Skeletal muscle tissue (tissue), 3 donors: ENCODE measurements at regions not wholly inside any gene's neighbourhood (a gene's known extent, or its start where the extent isn't known, plus 50 kb on each side); places are given as distances from the start of the nearest gene placed in this dataset.

Experiments used
- H3K27ac ChIP-seq: one replicate; pipeline ENCODE4 v1.7.0; 2013; ENCODE audit warnings: mild to moderate bottlenecking, low read depth, low read length, inconsistent platforms
- H3K27me3 ChIP-seq, 3 donors: one replicate each; pipeline ENCODE4 v1.7.0; 2013; ENCODE audit warnings: low read length in 3 of 3; ENCODE audit not compliant: control insufficient read depth in 3 of 3, insufficient read depth in 3 of 3
- H3K36me3 ChIP-seq, 3 donors: one replicate each; pipeline ENCODE4 v1.7.0; 2013; ENCODE audit warnings: low read length in 3 of 3; ENCODE audit not compliant: control insufficient read depth in 3 of 3, insufficient read depth in 3 of 3
- H3K4me1 ChIP-seq, 3 donors: one replicate each; pipeline ENCODE4 v1.7.0; 2013; ENCODE audit warnings: low read length in 3 of 3, mild to moderate bottlenecking in 3 of 3; ENCODE audit not compliant: control insufficient read depth in 3 of 3, insufficient read depth in 3 of 3
- H3K4me3 ChIP-seq, 3 donors: one replicate each; pipeline ENCODE4 v1.7.0; 2013; ENCODE audit warnings: low read length in 3 of 3
- H3K9ac ChIP-seq, 3 donors: one replicate each; pipeline ENCODE4 v1.7.0; 2013; ENCODE audit warnings: low read length in 3 of 3, mild to moderate bottlenecking in 3 of 3, moderate library complexity in 2 of 3, low read depth in 1 of 3
- H3K9me3 ChIP-seq, 3 donors: one replicate each; pipeline ENCODE4 v1.7.0; 2013; ENCODE audit warnings: low read length in 3 of 3; ENCODE audit not compliant: control insufficient read depth in 3 of 3
- donor health status: Osteomylitis.

DNA sequence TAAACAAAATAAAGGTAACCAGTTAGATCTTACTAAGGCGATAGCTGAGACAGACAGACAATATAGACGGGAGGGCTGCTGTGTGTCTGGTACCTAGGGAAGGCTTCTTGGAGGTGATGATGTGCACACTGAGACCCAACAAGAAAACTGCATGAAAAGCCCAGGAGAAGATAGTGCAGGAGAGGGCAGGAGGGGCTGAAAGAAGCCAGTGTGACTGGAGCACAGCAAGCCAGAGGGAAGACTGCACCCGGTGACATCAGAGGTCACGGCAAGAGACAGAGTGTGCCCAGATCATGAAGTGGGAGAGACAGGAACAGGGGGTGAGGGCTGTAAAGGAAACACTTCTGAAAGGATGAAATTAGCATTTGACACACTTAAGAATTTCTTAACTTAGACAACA lies 266.3 kb downstream of the BRD1 start:
- H3K36me3 ChIP-seq, result no peaks in the 10 kb centered on the region
- H3K4me1 ChIP-seq, result no peaks in the 10 kb centered on the region
- no peak overlapping the region for H3K4me3 ChIP-seq
- peaks cover 0 to 13% (median 0%) of the 10 kb centered on the region in 3 donors for H3K27me3 ChIP-seq
- no peak overlapping the region for H3K9ac ChIP-seq
- H3K9me3 ChIP-seq, result no peaks in the 10 kb centered on the region
- H3K27ac ChIP-seq, result no peak overlapping the region

- Histone ChIP-seq H3K4me1 (no peaks in the 10 kb centered on the region), H3K27me3 (peaks cover 0 to 12% (median 12%) of the 10 kb centered on the region in 3 donors), H3K27ac (no peak overlapping the region), H3K9ac (no peak overlapping the region), H3K4me3 (no peak overlapping the region), H3K9me3 (peaks cover 2 to 5% (median 2%) of the 10 kb centered on the region in 3 donors), H3K36me3 (no peaks in the 10 kb centered on the region)
Measured at GRCh38 chr22:49555526-49555925, 272.1 kb downstream of the BRD1 start.

DNA sequence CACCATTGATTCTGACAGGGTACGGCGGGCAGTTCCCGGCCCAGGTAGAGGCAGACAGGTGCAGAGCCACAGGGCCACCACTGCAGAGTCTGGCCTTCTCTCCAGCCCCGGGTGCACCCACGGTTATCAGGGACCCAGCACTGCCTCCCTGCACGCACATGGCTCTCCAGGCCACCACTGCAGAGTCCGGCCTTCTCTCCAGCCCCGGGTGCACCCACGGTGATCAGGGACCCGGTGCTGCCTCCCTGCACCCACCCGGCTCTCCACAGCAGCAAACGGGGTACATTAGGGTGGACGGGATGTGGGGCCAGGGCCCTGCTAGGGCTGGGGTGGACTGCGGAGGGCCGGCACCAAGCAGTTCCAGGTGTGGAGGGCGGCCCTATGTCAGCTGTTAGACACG lies 272.9 kb downstream of the BRD1 start:
- Histone ChIP-seq H3K36me3 (no peaks in the 10 kb centered on the region), H3K9me3 (peaks cover 2 to 5% (median 3%) of the 10 kb centered on the region in 3 donors), H3K4me3 (no peak overlapping the region), H3K9ac (no peak overlapping the region), H3K27ac (no peak overlapping the region), H3K27me3 (peaks cover 0 to 12% (median 12%) of the 10 kb centered on the region in 3 donors), H3K4me1 (no peaks in the 10 kb centered on the region)

DNA sequence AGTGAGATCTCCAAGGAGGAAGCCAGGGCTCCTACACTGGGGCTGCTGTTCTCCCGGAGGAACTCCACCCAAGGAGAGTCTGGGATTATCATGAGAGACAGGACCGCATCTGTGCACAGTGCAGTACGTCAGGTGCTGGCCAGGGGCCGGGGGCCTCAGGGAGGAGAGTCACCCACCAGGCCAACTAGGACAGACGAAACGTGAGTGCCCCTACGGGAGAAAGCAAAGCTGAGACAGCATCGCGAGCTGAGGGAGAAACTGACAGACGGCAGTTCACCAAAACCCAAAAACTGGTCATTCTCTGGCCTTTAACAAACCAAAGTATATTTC lies 273.4 kb downstream of the BRD1 start:
- H3K27ac ChIP-seq, result no peak overlapping the region
- no peaks in the 10 kb centered on the region for H3K36me3 ChIP-seq
- no peak overlapping the region for H3K4me3 ChIP-seq
- H3K9me3 ChIP-seq, result peaks cover 2 to 5% (median 3%) of the 10 kb centered on the region in 3 donors
- H3K9ac ChIP-seq, result no peak overlapping the region
- no peaks in the 10 kb centered on the region for H3K4me1 ChIP-seq
- peaks cover 0 to 12% (median 12%) of the 10 kb centered on the region in 3 donors for H3K27me3 ChIP-seq

GRCh38 chr22:49553518-49554295 lies 274.0 kb downstream of the BRD1 start:
- Histone ChIP-seq H3K36me3 (no peaks in the 10 kb centered on the region), H3K9ac (no peak overlapping the region), H3K9me3 (peaks cover 2 to 5% (median 3%) of the 10 kb centered on the region in 3 donors), H3K4me1 (no peaks in the 10 kb centered on the region), H3K27me3 (peaks cover 0 to 17% (median 12%) of the 10 kb centered on the region in 3 donors), H3K27ac (no peak overlapping the region), H3K4me3 (no peak overlapping the region)

- no peaks in the 10 kb centered on the region for H3K4me1 ChIP-seq
- no peaks in the 10 kb centered on the region for H3K36me3 ChIP-seq
- H3K4me3 ChIP-seq, result no peak overlapping the region
- H3K9ac ChIP-seq, result no peak overlapping the region
- peaks cover 0 to 17% (median 12%) of the 10 kb centered on the region in 3 donors for H3K27me3 ChIP-seq
- H3K27ac ChIP-seq, result no peak overlapping the region
- peaks cover 2 to 5% (median 3%) of the 10 kb centered on the region in 3 donors for H3K9me3 ChIP-seq
Measured at GRCh38 chr22:49553076-49553475, 274.6 kb downstream of the BRD1 start.

- H3K36me3 ChIP-seq, result no peaks in the 10 kb centered on the region
- H3K9me3 ChIP-seq, result peaks cover 2 to 5% (median 3%) of the 10 kb centered on the region in 3 donors
- peaks cover 0 to 17% (median 12%) of the 10 kb centered on the region in 3 donors for H3K27me3 ChIP-seq
- H3K27ac ChIP-seq, result no peak overlapping the region
- no peak overlapping the region for H3K9ac ChIP-seq
- H3K4me3 ChIP-seq, result no peak overlapping the region
- no peaks in the 10 kb centered on the region for H3K4me1 ChIP-seq
Measured at GRCh38 chr22:49551897-49552614, 275.6 kb downstream of the BRD1 start.

DNA sequence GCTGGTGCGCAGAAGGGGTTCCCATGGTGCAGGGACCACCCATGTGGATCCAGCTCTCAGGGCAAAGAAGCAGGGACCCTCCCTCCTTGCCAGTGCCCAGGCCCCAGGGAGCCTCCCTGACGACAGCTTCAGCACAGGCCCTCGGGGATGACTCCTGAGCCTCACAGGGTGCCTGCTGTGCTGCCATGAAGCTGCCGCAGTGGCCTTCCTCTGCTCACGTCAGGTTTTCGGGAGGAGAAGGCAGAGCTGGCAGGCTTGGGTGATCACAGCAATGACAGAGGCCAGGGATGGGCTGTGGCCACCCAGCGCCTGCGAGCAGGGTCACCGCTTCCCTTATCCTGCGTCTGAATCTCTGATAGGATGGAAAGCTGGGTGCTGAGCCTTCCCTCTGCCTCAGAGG lies 276.2 kb downstream of the BRD1 start:
- H3K9me3 ChIP-seq, result peaks cover 2 to 7% (median 3%) of the 10 kb centered on the region in 3 donors
- H3K27ac ChIP-seq, result no peak overlapping the region
- peaks cover 0 to 17% (median 12%) of the 10 kb centered on the region in 3 donors for H3K27me3 ChIP-seq
- no peak overlapping the region for H3K4me3 ChIP-seq
- no peaks in the 10 kb centered on the region for H3K36me3 ChIP-seq
- H3K4me1 ChIP-seq, result no peaks in the 10 kb centered on the region
- H3K9ac ChIP-seq, result no peak overlapping the region

GRCh38 chr22:49550766-49551362 lies 276.8 kb downstream of the BRD1 start:
- Histone ChIP-seq H3K27me3 (peaks cover 0 to 17% (median 12%) of the 10 kb centered on the region in 3 donors), H3K4me3 (no peak overlapping the region), H3K27ac (no peak overlapping the region), H3K36me3 (no peaks in the 10 kb centered on the region), H3K4me1 (no peaks in the 10 kb centered on the region), H3K9me3 (peaks cover 2 to 7% (median 3%) of the 10 kb centered on the region in 3 donors), H3K9ac (no peak overlapping the region)

DNA sequence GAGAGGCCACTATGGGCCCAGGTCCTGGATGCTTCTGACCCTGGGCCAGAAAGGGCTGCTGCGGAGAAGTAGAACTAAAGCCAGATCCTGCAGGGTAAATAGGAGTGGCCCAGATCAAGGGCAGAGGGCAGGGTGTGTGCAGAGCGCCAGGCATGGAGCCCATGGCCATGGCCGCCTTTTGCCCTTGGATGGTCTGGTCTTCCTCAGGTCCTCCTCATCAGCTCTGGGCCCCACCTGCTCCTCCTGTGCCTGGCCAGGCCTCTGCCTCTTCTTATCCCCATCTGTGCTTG lies 277.6 kb downstream of the BRD1 start:
- H3K27me3 ChIP-seq, result peaks cover 0 to 17% (median 12%) of the 10 kb centered on the region in 3 donors
- H3K36me3 ChIP-seq, result no peaks in the 10 kb centered on the region
- H3K27ac ChIP-seq, result no peak overlapping the region
- H3K9me3 ChIP-seq, result peaks cover 2 to 7% (median 3%) of the 10 kb centered on the region in 3 donors
- H3K4me1 ChIP-seq, result no peaks in the 10 kb centered on the region
- no peak overlapping the region for H3K9ac ChIP-seq
- H3K4me3 ChIP-seq, result no peak overlapping the region
